ENCODE measurements at regions not wholly inside any gene's neighbourhood (a gene's known extent, or its start where the extent isn't known, plus 50 kb on each side); places are given as distances from the start of the nearest gene placed in this dataset.

- no peak overlapping the region for H2BK15ac ChIP-seq (ENCODE audit: low read depth, low read length)
- no peaks in the 10 kb centered on the region for H3K79me1 ChIP-seq (ENCODE audit: low read depth in 1 of 2, low read length in 2 of 2)
- no peak overlapping the region for H2BK120ac ChIP-seq (ENCODE audit: low read depth, low read length)
- no peak overlapping the region for H4K8ac ChIP-seq (ENCODE audit: low read depth in 2 of 2, low read length in 2 of 2)
- ChIA-PET CTCF (no interaction called here), POLR2A (ENCODE audit: unreplicated experiment) (no interaction called here)
- H4K5ac ChIP-seq (ENCODE audit: low read depth, low read length), result no peak overlapping the region
- H2BK5ac ChIP-seq (ENCODE audit: low read depth, low read length, poor library complexity, severe bottlenecking), result no peak overlapping the region
- no peaks in the 10 kb centered on the region for H3K36me3 ChIP-seq (ENCODE audit: control insufficient read depth, insufficient read depth, low read length)
- in situ Hi-C loops (cut with MboI; ENCODE audit: low sequenced_read_pairs) (no loop called here), dilution Hi-C loops (cut with HindIII; ENCODE audit: low sequenced_read_pairs, unreplicated experiment) (no loop called here), intact Hi-C loops (cut with micrococcal nuclease) (no loop called here)
- H3K14ac ChIP-seq (replicated peaks; ENCODE audit: low read depth, low read length), result no peak overlapping the region
- H3K4me2 ChIP-seq (ENCODE audit: low read depth, low read length), result no peak overlapping the region
- H3K27ac ChIP-seq (ENCODE audit: insufficient read depth, low read length), result no peak overlapping the region
- no peak overlapping the region for H2BK20ac ChIP-seq (ENCODE audit: low read depth, low read length)
- H2AK5ac ChIP-seq (ENCODE audit: low read depth, low read length), result no peak overlapping the region
- no peak for DNase-seq
- no peak overlapping the region for H3K9ac ChIP-seq (ENCODE audit: low read depth, low read length)
- no peaks in the 10 kb centered on the region for H3K4me1 ChIP-seq (ENCODE audit: control insufficient read depth, insufficient read depth, low read length)
- TF ChIP-seq SMC3 (IDR thresholded peaks at IDR 0.05; ENCODE audit: low read depth, low read length) (no peak), RAD21 (IDR thresholded peaks at IDR 0.05; ENCODE audit: low read length) (no peak), CEBPB (IDR thresholded peaks at IDR 0.05; ENCODE audit: low read depth, low read length) (no peak), NFE2L2 (IDR thresholded peaks at IDR 0.05; ENCODE audit: low read depth, low read length) (no peak), RFX5 (IDR thresholded peaks at IDR 0.05; ENCODE audit: low read depth, low read length) (no peak), RCOR1 (IDR thresholded peaks at IDR 0.05; ENCODE audit: insufficient replicate concordance, low read length) (no peak), CHD1 (IDR thresholded peaks at IDR 0.05; ENCODE audit: low read depth, low read length) (no peak), MXI1 (IDR thresholded peaks at IDR 0.05; ENCODE audit: borderline replicate concordance, low read depth, low read length) (no peak), MAZ (IDR thresholded peaks at IDR 0.05; ENCODE audit: borderline replicate concordance, low read depth, low read length) (no peak), USF2 (IDR thresholded peaks at IDR 0.05; ENCODE audit: low read depth, low read length) (no peak), ELK1 (IDR thresholded peaks at IDR 0.05; ENCODE audit: borderline replicate concordance, low read depth, low read length) (no peak), POLR2A (IDR thresholded peaks at IDR 0.05; ENCODE audit: low read depth, low read length) (no peak), BHLHE40 (IDR thresholded peaks at IDR 0.05; ENCODE audit: low read depth, low read length) (no peak), FOS (IDR thresholded peaks at IDR 0.05; ENCODE audit: low read depth, low read length) (no peak), MAFK (IDR thresholded peaks at IDR 0.05; ENCODE audit: low read depth, low read length) (no peak)
- TF ChIP-seq, protein P1, sequence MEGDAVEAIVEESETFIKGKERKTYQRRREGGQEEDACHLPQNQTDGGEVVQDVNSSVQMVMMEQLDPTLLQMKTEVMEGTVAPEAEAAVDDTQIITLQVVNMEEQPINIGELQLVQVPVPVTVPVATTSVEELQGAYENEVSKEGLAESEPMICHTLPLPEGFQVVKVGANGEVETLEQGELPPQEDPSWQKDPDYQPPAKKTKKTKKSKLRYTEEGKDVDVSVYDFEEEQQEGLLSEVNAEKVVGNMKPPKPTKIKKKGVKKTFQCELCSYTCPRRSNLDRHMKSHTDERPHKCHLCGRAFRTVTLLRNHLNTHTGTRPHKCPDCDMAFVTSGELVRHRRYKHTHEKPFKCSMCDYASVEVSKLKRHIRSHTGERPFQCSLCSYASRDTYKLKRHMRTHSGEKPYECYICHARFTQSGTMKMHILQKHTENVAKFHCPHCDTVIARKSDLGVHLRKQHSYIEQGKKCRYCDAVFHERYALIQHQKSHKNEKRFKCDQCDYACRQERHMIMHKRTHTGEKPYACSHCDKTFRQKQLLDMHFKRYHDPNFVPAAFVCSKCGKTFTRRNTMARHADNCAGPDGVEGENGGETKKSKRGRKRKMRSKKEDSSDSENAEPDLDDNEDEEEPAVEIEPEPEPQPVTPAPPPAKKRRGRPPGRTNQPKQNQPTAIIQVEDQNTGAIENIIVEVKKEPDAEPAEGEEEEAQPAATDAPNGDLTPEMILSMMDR (conservative IDR thresholded peaks at IDR 0.05; ENCODE audit: low read depth, low read length), result no peak
- ATAC-seq (ENCODE audit: low read depth), result no peak
- H4K91ac ChIP-seq (ENCODE audit: insufficient read depth, low read depth, low read length), result no peak overlapping the region
- no peak overlapping the region for H3K4me3 ChIP-seq (ENCODE audit: insufficient read depth, low read depth, low read length)
- H3K23ac ChIP-seq (ENCODE audit: low read depth, low read length), result no peak overlapping the region
- no peak overlapping the region for H2AK9ac ChIP-seq (replicated peaks; ENCODE audit: low read depth, low read length, poor library complexity)
- H3K27me3 ChIP-seq (ENCODE audit: control insufficient read depth, insufficient read depth, low read length), result no peaks in the 10 kb centered on the region
- no peaks in the 10 kb centered on the region for H3K9me3 ChIP-seq (ENCODE audit: control insufficient read depth, insufficient read depth, low read length)
- no peak overlapping the region for H2AFZ ChIP-seq (replicated peaks; ENCODE audit: low read length, poor library complexity)
- no peak overlapping the region for H3K4ac ChIP-seq (ENCODE audit: low read depth, low read length)
- BruUV-seq (replicated peaks), result no TSS peak
- H3K56ac ChIP-seq (ENCODE audit: extremely low read depth, insufficient read depth, low read length), result no peak overlapping the region
- H3K18ac ChIP-seq (ENCODE audit: low read depth, low read length), result no peak overlapping the region
- no peaks in the 10 kb centered on the region for H3K9me1 ChIP-seq (ENCODE audit: insufficient read depth, low read length)
- H4K20me1 ChIP-seq (ENCODE audit: insufficient read depth, low read length), result no peaks in the 10 kb centered on the region
Observed at GRCh38 chr12:78308701-78309100, 478.0 kb downstream of the NAV3 start.
